NCI-H345 treated with DMSO at 0.1 percent for 48 hours (cell line): ENCODE measurements at regions not wholly inside any gene's neighbourhood (a gene's known extent, or its start where the extent isn't known, plus 50 kb on each side); places are given as distances from the start of the nearest gene placed in this dataset.

Source experiments
- DNase-seq: peaks from one replicate; lab custom pipeline; 2025; ENCODE audit not compliant: unreplicated experiment; lab: John Stamatoyannopoulos, UW

- no peak for DNase-seq
These were observed 100.2 kb upstream of the CASZ1 start for GRCh38 chr1:10896673-10897072.

- no peak for DNase-seq
These were observed 101.0 kb upstream of the CASZ1 start for GRCh38 chr1:10897321-10897980.

GRCh38 chr1:10897981-10898728 lies 101.7 kb upstream of the CASZ1 start:
- DNase-seq: no peak

GRCh38 chr1:10898921-10899320 lies 102.5 kb upstream of the CASZ1 start:
- no peak for DNase-seq

- DNase-seq: no peak
These were observed 103.2 kb upstream of the CASZ1 start for GRCh38 chr1:10899490-10900250.

GRCh38 chr1:10900251-10900651 lies 103.8 kb upstream of the CASZ1 start:
- no peak for DNase-seq

GRCh38 chr1:10900691-10901090 lies 104.2 kb upstream of the CASZ1 start:
- no peak for DNase-seq

GRCh38 chr1:10901091-10901890 lies 104.8 kb upstream of the CASZ1 start:
- no peak for DNase-seq

- DNase-seq: no peak
These were observed 105.7 kb upstream of the CASZ1 start for GRCh38 chr1:10901891-10902805.

GRCh38 chr1:10903421-10903820 lies 107.0 kb upstream of the CASZ1 start:
- DNase-seq: no peak

GRCh38 chr1:10903821-10904220 lies 107.4 kb upstream of the CASZ1 start:
- no peak for DNase-seq

- DNase-seq: no peak
These were observed 107.8 kb upstream of the TARDBP start for GRCh38 chr1:10904396-10905358.

- no peak for DNase-seq
These were observed 106.4 kb upstream of the TARDBP start for GRCh38 chr1:10905841-10906655.

GRCh38 chr1:10906866-10907519 lies 105.5 kb upstream of the TARDBP start:
- no peak for DNase-seq

GRCh38 chr1:10908266-10908665 lies 104.2 kb upstream of the TARDBP start:
- no peak for DNase-seq

- peak; percentile 10 for DNase-seq
These were observed 102.5 kb upstream of the TARDBP start for GRCh38 chr1:10909697-10910680.
